ENCODE measurements at regions not wholly inside any gene's neighbourhood (a gene's known extent, or its start where the extent isn't known, plus 50 kb on each side); places are given as distances from the start of the nearest gene placed in this dataset.

DNA sequence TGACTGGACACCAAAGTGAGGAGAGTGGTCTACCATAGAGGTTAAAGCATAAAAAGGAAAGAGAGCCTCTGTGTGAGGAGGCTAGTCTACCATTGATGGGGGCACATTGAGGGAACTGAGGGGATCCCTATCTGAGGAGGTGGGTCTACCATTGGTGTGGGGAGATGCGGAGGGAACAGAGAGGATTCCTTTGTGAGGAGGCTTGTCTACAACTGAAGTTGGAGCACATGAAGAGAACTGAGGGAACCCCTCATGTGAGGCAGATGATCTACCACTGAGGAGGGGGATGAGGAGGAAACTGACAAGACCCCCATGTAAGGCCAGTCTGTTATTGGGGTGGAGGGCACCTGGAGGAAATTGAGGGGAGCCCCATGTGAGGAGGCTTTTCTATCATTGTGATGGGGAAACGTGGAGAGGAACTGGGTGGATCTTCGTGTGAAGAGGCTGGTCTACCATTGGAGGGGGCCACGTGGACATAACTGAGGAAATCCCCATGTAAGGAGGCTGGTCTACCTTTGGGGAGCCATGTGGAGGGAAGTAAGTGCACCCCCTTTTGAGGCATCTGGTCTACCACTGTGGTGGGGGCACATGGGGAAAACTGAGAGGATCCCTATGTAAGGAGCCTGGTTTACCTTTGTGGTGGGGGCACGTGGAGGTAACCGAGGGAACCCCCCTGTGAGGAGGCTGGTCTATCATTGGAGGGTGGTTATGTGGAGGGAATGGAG, 160.1 kb downstream of the FBLN2 start:
- Histone ChIP-seq H3K27ac (no peak overlapping the region), H3K27me3 (no peaks in the 10 kb centered on the region), H3K9me3 (no peaks in the 10 kb centered on the region), H3K36me3 (ENCODE audit: low read depth, missing control alignments) (no peaks in the 10 kb centered on the region), H3K4me3 (no peak overlapping the region), H3K4me1 (no peaks in the 10 kb centered on the region)
- DNase-seq, result no peak
- 51 to 59% methylated on average over 6 of the region's 6 CpGs for WGBS, 2 donors
- TF ChIP-seq, protein P1, sequence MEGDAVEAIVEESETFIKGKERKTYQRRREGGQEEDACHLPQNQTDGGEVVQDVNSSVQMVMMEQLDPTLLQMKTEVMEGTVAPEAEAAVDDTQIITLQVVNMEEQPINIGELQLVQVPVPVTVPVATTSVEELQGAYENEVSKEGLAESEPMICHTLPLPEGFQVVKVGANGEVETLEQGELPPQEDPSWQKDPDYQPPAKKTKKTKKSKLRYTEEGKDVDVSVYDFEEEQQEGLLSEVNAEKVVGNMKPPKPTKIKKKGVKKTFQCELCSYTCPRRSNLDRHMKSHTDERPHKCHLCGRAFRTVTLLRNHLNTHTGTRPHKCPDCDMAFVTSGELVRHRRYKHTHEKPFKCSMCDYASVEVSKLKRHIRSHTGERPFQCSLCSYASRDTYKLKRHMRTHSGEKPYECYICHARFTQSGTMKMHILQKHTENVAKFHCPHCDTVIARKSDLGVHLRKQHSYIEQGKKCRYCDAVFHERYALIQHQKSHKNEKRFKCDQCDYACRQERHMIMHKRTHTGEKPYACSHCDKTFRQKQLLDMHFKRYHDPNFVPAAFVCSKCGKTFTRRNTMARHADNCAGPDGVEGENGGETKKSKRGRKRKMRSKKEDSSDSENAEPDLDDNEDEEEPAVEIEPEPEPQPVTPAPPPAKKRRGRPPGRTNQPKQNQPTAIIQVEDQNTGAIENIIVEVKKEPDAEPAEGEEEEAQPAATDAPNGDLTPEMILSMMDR (IDR thresholded peaks at IDR 0.05), result no peak
- no peak for TF ChIP-seq POLR2A (IDR thresholded peaks at IDR 0.05)
- intact Hi-C loops (cut with DNase I; ENCODE audit: low total_unique reads), result no loop called here

DNA sequence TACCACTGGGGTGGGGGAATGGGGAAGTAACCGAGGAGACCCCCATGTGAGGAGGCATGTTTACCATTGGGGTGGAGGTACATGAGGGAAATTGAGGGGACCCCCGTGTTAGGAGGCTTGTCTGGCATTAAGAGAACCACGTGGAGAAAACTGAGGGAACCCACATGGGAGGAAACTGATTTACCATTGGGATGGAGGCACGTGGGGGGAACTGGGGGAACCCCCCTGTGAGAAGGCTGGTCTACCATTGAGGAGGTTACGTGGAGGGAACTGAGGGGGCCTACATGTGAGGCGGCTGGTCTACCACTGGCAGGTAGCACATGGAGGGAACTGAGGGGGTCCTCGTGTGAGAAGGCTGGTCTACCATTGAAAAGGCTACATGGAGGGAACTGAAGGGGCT, 159.4 kb downstream of the FBLN2 start:
- TF ChIP-seq, protein P1 (IDR thresholded peaks at IDR 0.05), result no peak
- TF ChIP-seq POLR2A (IDR thresholded peaks at IDR 0.05), result no peak
- Histone ChIP-seq H3K4me1 (no peaks in the 10 kb centered on the region), H3K36me3 (ENCODE audit: low read depth, missing control alignments) (no peaks in the 10 kb centered on the region), H3K4me3 (no peak overlapping the region), H3K27me3 (no peaks in the 10 kb centered on the region), H3K27ac (no peak overlapping the region), H3K9me3 (no peaks in the 10 kb centered on the region)
- intact Hi-C loops (cut with DNase I; ENCODE audit: low total_unique reads), result no loop called here
- 62 to 64% methylated on average over 7 of the region's 7 CpGs for WGBS, 2 donors
- DNase-seq, result peak; percentile 4

DNA sequence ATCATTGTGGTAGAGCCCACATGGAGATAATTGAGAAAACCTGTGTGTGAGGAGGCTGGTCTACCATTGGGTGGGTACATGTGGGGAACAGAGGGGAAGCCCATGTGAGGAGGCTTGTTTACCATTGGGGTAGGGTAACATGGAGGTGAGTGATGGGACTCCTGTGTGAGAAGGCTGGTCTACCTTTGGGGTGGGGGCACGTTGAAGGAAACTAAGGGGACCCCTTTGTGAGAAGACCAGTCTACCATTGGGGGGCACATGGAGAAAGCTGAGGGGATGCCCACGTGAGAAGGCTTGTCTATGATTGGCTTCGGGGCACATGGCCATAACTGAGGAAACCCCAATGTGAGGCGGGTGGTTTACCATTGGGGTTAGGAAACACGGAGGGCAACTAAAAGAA, 158.5 kb downstream of the FBLN2 start:
- peak; percentile 3 for DNase-seq

DNA sequence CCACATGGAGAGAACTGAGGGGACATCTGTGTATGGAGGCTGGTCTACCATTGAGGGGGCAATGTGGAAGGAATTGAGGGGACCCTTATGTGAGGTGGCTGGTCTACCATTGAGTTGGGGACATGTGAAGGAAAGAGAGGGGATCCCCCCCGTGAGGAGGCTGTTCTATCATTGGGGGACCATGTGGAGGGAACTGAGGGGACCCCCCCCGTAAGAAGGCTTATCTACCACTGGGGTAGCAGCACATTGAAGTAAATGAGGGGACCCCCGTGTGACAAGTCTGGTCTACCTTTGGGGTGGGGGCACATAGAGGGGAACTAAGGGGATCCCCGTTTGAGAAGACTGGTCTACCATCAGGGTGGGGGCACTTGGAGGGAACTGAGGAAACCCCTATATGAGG, 158.0 kb downstream of the FBLN2 start:
- TF ChIP-seq, protein P1 (IDR thresholded peaks at IDR 0.05), result no peak
- TF ChIP-seq POLR2A (IDR thresholded peaks at IDR 0.05), result no peak
- Histone ChIP-seq H3K36me3 (ENCODE audit: low read depth, missing control alignments) (no peaks in the 10 kb centered on the region), H3K9me3 (no peaks in the 10 kb centered on the region), H3K4me3 (no peak overlapping the region), H3K27me3 (no peaks in the 10 kb centered on the region), H3K27ac (no peak overlapping the region), H3K4me1 (no peaks in the 10 kb centered on the region)
- intact Hi-C loops (cut with DNase I; ENCODE audit: low total_unique reads), result no loop called here
- DNase-seq, result no peak
- WGBS, 2 donors, result 67 to 68% methylated on average over 4 of the region's 4 CpGs

More for the DNA sequence above, 158.5 kb downstream of the FBLN2 start:
- Histone ChIP-seq H3K27ac (no peak overlapping the region), H3K4me3 (no peak overlapping the region), H3K36me3 (ENCODE audit: low read depth, missing control alignments) (no peaks in the 10 kb centered on the region), H3K4me1 (no peaks in the 10 kb centered on the region), H3K27me3 (no peaks in the 10 kb centered on the region), H3K9me3 (no peaks in the 10 kb centered on the region)
- 69 to 70% methylated on average over 5 of the region's 5 CpGs for WGBS, 2 donors
- no peak for TF ChIP-seq POLR2A (IDR thresholded peaks at IDR 0.05)
- TF ChIP-seq, protein P1 (IDR thresholded peaks at IDR 0.05), result no peak
- intact Hi-C loops (cut with DNase I; ENCODE audit: low total_unique reads), result no loop called here

DNA sequence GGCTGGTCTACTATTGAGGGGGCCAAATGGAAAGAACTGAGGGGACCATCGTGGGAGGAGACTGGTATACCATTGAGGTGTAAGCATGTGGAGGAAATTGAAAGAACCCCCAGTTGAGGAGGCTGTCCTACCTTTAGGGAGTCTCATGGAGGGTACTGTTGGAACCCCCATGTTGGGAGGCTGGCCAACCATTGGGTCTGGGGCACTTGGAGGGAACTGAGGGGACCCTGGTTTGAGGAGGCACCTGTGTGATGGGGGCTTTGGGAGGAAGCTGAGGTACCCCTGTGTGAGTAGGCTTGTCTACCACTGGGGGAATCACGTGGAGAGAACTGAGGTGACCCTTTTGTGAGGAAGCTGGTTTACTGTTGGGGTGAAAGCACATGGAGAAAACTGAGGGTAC, 157.5 kb downstream of the FBLN2 start:
- Histone ChIP-seq H3K27ac (no peak overlapping the region), H3K4me1 (no peaks in the 10 kb centered on the region), H3K36me3 (ENCODE audit: low read depth, missing control alignments) (no peaks in the 10 kb centered on the region), H3K4me3 (no peak overlapping the region), H3K27me3 (no peaks in the 10 kb centered on the region), H3K9me3 (no peaks in the 10 kb centered on the region)
- TF ChIP-seq POLR2A (IDR thresholded peaks at IDR 0.05), result no peak
- TF ChIP-seq, protein P1 (IDR thresholded peaks at IDR 0.05), result no peak
- DNase-seq, result peak; percentile 4
- 63 to 70% methylated on average over 2 of the region's 2 CpGs for WGBS, 2 donors
- intact Hi-C loops (cut with DNase I; ENCODE audit: low total_unique reads), result no loop called here
